Upper lobe of left lung (tissue), 6 donors: ENCODE measurements at regions not wholly inside any gene's neighbourhood (a gene's known extent, or its start where the extent isn't known, plus 50 kb on each side); places are given as distances from the start of the nearest gene placed in this dataset.

Source experiments
- ATAC-seq, 2 donors: fragments of 200-7000 bp; cut with Tn5 transposase; one replicate each; pipeline ENCODE4 v1.9.1; 2022; ENCODE audit warnings: mild to moderate bottlenecking in 2 of 2, moderate library complexity in 2 of 2; ENCODE audit not compliant: low FRiP score in 2 of 2
- DNase-seq, 2 donors: peaks; one replicate each; pipeline ENCODE4 v3.0.0-alpha.2; 2019 to 2020
- H3K27ac ChIP-seq, 4 donors: fragments of 200-600 bp; sonication (generic); one replicate each; pipeline ENCODE4 v1.5.1; 2016 to 2019
- H3K27me3 ChIP-seq, 4 donors: fragments of 200-600 bp; sonication (generic); one replicate each; pipeline ENCODE4 v1.5.1; 2017 to 2019
- H3K36me3 ChIP-seq, 4 donors: fragments of 200-600 bp; sonication (generic); one replicate each; pipeline ENCODE4 v1.5.1; 2016 to 2019
- H3K4me1 ChIP-seq, 4 donors: fragments of 200-600 bp; sonication (generic); one replicate each; pipeline ENCODE4 v1.5.1; 2018 to 2019
- H3K4me3 ChIP-seq, 4 donors: fragments of 200-600 bp; sonication (generic); one replicate each; pipeline ENCODE4 v1.5.1; 2017 to 2019; ENCODE audit warnings: mild to moderate bottlenecking in 2 of 4, moderate library complexity in 1 of 4
- H3K9me3 ChIP-seq, 4 donors: fragments of 200-600 bp; sonication (generic); one replicate each; pipeline ENCODE4 v1.5.1; 2018 to 2019
- EP300 ChIP-seq, 4 donors: sonication (generic); formaldehyde crosslinking; IDR thresholded peaks; one replicate each; pipeline ENCODE4 v1.5.1; 2017; ENCODE audit warnings: antibody characterized with exemption in 4 of 4, control low read depth in 2 of 4
- POLR2A ChIP-seq, 4 donors: fragments of 450-650 bp; IDR thresholded peaks; one replicate each; pipeline ENCODE4 v1.5.1; 2016 to 2017; ENCODE audit warnings: antibody characterized with exemption in 4 of 4, mild to moderate bottlenecking in 2 of 4
- POLR2AphosphoS5 ChIP-seq, 2 donors: sonication (generic); formaldehyde crosslinking; IDR thresholded peaks; one replicate each; pipeline ENCODE4 v1.5.1; 2017; ENCODE audit warnings: antibody characterized with exemption in 2 of 2
- WGBS, 2 donors: methylation state at CpG; one replicate each; pipeline ENCODE4 v1.1.5; 2017 to 2018; 5-methylcytosine and 5-hydroxymethylcytosine counted together
- TF ChIP-seq, protein P1 (sequence below), 6 experiments: fragments of 450-650 bp in 4 of 6; fragments of 200-600 bp in 2 of 6; sonication (generic) in 2 of 6; IDR thresholded peaks; one replicate each; pipeline ENCODE4 v1.5.1; 2016 to 2019; ENCODE audit warnings: antibody characterized with exemption in 6 of 6
- donor health status: DM: no; HTN: no; CAD: no; lungs with moderate emphysema.
- donor health status: DM: no; HTN: yes; CAD: no; lungs with severe emphysema.

DNA sequence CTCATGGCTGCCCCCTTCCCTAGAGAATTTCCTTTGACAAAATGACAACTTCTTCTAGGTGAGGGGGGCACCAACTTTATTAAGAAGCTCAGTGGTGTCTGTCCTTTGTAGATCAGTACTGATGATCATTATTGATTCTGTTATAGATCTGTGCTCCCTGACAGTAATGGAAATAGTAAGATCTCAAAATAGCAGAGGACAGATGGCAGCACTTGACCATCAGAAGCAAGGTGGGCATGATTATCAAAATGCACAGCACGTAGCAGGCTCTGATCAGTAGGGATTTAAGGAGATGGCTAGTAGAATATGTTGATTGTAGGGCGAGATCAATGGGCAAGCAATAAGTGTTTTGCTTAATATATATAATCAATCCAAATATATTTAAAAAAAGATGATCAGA, 208.6 kb upstream of the HDDC2 start:
- TF ChIP-seq POLR2A (IDR thresholded peaks at IDR 0.05) = no peak
- no peak for TF ChIP-seq EP300 (IDR thresholded peaks at IDR 0.05)
- no peak for TF ChIP-seq POLR2AphosphoS5 (IDR thresholded peaks at IDR 0.05)
- TF ChIP-seq, protein P1, sequence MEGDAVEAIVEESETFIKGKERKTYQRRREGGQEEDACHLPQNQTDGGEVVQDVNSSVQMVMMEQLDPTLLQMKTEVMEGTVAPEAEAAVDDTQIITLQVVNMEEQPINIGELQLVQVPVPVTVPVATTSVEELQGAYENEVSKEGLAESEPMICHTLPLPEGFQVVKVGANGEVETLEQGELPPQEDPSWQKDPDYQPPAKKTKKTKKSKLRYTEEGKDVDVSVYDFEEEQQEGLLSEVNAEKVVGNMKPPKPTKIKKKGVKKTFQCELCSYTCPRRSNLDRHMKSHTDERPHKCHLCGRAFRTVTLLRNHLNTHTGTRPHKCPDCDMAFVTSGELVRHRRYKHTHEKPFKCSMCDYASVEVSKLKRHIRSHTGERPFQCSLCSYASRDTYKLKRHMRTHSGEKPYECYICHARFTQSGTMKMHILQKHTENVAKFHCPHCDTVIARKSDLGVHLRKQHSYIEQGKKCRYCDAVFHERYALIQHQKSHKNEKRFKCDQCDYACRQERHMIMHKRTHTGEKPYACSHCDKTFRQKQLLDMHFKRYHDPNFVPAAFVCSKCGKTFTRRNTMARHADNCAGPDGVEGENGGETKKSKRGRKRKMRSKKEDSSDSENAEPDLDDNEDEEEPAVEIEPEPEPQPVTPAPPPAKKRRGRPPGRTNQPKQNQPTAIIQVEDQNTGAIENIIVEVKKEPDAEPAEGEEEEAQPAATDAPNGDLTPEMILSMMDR (IDR thresholded peaks at IDR 0.05) = no peak
- WGBS, 2 donors = 83 to 88% methylated on average over 2 of the region's 2 CpGs
- Histone ChIP-seq H3K9me3 (no peaks in the 10 kb centered on the region), H3K36me3 (no peaks in the 10 kb centered on the region), H3K27ac (no peak overlapping the region), H3K4me1 (no peaks in the 10 kb centered on the region), H3K27me3 (no peaks in the 10 kb centered on the region), H3K4me3 (no peak overlapping the region)
- no peak for ATAC-seq
- no peak for DNase-seq

DNA sequence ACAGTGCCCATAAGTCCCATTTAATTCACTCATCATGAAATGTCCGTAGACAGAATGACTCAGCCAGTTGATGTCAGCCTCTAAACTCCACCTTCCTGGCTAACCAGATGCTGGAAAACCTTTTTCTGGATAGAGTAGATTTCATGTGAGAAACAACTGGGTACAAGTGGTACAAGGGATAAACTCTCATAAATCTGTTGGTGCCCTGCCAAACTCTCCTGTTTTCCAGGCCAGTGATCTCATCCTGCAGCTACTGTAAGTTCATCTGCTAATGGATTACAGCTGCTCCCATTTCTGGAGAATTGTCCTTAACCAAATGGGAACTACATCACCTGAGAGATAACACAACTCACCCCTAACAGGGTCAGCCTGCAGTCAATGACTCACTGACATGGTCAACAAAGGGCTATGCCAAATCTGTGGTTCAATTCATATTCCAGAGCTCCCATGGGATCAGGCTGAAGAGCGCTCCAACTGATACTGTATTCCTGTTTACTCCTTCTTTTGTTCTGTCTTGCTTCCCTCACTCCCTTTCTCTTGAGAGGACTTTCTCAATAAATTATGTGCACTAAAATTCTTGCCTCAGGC, 210.1 kb upstream of the HDDC2 start:
- TF ChIP-seq EP300 (IDR thresholded peaks at IDR 0.05) = no peak
- no peak for TF ChIP-seq POLR2A (IDR thresholded peaks at IDR 0.05)
- TF ChIP-seq, protein P1 (IDR thresholded peaks at IDR 0.05) = no peak
- TF ChIP-seq POLR2AphosphoS5 (IDR thresholded peaks at IDR 0.05) = no peak

DNA sequence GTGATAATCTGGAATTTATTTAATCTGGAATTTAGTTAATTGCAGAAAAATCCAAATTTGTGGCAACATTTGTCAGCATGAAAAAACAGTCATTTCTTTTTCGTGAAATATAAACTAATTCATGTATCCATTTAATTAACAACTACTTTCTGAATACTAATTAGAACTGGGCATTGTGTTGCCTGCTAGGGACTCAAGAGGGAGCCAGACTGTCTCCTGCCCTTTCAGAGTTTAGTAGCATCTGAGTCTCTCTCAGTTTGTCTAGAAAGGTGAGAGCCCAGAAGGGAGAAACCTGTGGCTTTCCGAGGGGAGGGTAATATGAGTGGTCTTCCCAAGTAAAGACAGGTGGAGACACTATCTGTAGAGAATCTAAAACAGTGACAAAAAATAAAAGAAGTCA, 210.9 kb upstream of the HDDC2 start:
- Histone ChIP-seq H3K27ac (no peak overlapping the region), H3K9me3 (no peaks in the 10 kb centered on the region), H3K4me3 (no peak overlapping the region), H3K4me1 (no peaks in the 10 kb centered on the region), H3K36me3 (no peaks in the 10 kb centered on the region), H3K27me3 (no peaks in the 10 kb centered on the region)
- TF ChIP-seq POLR2AphosphoS5 (IDR thresholded peaks at IDR 0.05) = no peak
- TF ChIP-seq EP300 (IDR thresholded peaks at IDR 0.05) = no peak
- TF ChIP-seq, protein P1 (IDR thresholded peaks at IDR 0.05) = peak in 1 of 6 experiments; percentile 18
- no peak for DNase-seq
- 84 to 85% methylated on average over 2 of the region's 2 CpGs for WGBS, 2 donors
- ATAC-seq = no peak

More for the DNA sequence above, 210.1 kb upstream of the HDDC2 start:
- no peaks in the 10 kb centered on the region for H3K4me1 ChIP-seq
- DNase-seq (no peak), ATAC-seq (peak in 1 of 2 donors; percentile 65)
- no peaks in the 10 kb centered on the region for H3K27me3 ChIP-seq
- no peaks in the 10 kb centered on the region for H3K9me3 ChIP-seq
- no peaks in the 10 kb centered on the region for H3K36me3 ChIP-seq
- no peak overlapping the region for H3K4me3 ChIP-seq
- WGBS, 2 donors = 64 to 93% methylated on average over 2 of the region's 2 CpGs
- H3K27ac ChIP-seq = no peak overlapping the region

DNA sequence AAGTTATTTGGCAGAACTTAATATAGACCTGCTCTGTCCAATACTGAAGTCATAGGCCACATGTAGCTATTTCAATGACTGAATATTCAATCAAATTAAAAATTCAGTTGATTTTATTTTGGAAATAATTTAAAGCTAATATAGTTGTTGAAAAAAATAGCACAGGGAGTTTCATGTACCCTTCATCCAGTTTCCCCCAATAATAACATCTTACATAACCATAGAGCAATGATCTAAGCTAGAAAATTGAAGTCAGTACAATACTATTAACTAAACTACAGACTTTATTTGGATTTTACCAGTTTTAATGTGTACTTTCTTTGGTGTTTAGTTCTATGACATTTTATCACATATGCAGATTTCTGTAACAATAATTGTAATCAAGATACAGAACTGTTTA, 212.2 kb upstream of the HDDC2 start:
- Histone ChIP-seq H3K4me1 (no peaks in the 10 kb centered on the region), H3K27me3 (no peaks in the 10 kb centered on the region), H3K4me3 (no peak overlapping the region), H3K36me3 (no peaks in the 10 kb centered on the region), H3K9me3 (no peaks in the 10 kb centered on the region), H3K27ac (no peak overlapping the region)
- DNase-seq (no peak), ATAC-seq (no peak)
- TF ChIP-seq, protein P1 (IDR thresholded peaks at IDR 0.05) = no peak
- TF ChIP-seq POLR2AphosphoS5 (IDR thresholded peaks at IDR 0.05) (no peak), EP300 (IDR thresholded peaks at IDR 0.05) (no peak), POLR2A (IDR thresholded peaks at IDR 0.05) (no peak)

DNA sequence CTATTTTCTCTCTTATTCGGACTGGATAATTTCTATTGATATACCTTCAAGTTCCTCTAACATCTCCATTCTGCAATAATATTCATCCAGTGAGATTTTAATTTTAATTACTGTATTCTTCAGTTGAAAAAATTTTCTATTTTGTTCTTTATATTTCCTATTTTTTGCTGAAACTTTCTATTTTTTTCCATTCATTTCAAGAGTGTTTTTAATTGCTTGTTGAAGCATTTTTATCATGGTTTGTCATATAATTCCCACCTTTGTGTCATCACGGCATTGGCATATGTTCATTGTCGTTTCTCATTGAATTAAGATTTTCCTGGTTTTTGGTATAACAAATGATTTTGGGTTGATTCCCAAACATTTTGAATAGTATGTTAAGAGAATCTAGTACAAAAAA, 214.9 kb upstream of the HDDC2 start:
- no peaks in the 10 kb centered on the region for H3K27me3 ChIP-seq
- DNase-seq (no peak), ATAC-seq (no peak)
- no peaks in the 10 kb centered on the region for H3K9me3 ChIP-seq
- no peak overlapping the region for H3K4me3 ChIP-seq
- no peak overlapping the region for H3K27ac ChIP-seq
- WGBS, 2 donors = 87 to 93% methylated on average over 3 of the region's 3 CpGs
- H3K36me3 ChIP-seq = no peaks in the 10 kb centered on the region
- peaks cover 0 to 11% (median 1%) of the 10 kb centered on the region in 4 donors for H3K4me1 ChIP-seq
- TF ChIP-seq POLR2A (IDR thresholded peaks at IDR 0.05) = no peak
- no peak for TF ChIP-seq EP300 (IDR thresholded peaks at IDR 0.05)
- TF ChIP-seq, protein P1 (IDR thresholded peaks at IDR 0.05) = no peak
- no peak for TF ChIP-seq POLR2AphosphoS5 (IDR thresholded peaks at IDR 0.05)
